ENCODE measurements at regions not wholly inside any gene's neighbourhood (a gene's known extent, or its start where the extent isn't known, plus 50 kb on each side); places are given as distances from the start of the nearest gene placed in this dataset.

GRCh38 chr15:70426096-70426821 is 328.5 kb upstream of the TLE3 start:
- DNase-seq (ENCODE audit: low spot score): no peak

GRCh38 chr15:70424937-70425411 is 327.3 kb upstream of the TLE3 start:
- DNase-seq (ENCODE audit: low spot score): no peak

DNA sequence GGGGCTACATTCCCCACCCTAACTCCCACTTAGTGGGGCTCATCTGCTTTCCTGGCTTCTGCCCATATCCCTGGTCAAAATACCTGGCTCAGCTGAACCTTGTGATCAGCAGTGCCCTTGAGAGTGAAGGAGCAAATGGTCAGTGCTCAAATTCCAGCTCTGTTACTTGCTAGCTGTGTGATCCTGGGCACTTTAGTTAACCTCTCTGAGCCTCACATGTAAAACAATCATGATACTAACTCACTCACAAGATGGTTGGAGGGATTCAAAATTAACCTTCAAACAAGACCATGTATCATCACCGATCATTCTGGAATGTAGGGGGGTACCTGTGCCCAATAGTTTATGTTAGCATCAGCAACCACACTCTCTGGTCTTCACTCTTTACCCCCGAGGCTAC is 325.6 kb upstream of the TLE3 start:
- DNase-seq (ENCODE audit: low spot score): no peak

GRCh38 chr15:70422342-70422741 is 324.6 kb upstream of the TLE3 start:
- DNase-seq (ENCODE audit: low spot score): no peak

- DNase-seq (ENCODE audit: low spot score): no peak
Observed at GRCh38 chr15:70420948-70421482, 323.3 kb upstream of the TLE3 start.

GRCh38 chr15:70420086-70420947 is 322.6 kb upstream of the TLE3 start:
- DNase-seq (ENCODE audit: low spot score): no peak

DNA sequence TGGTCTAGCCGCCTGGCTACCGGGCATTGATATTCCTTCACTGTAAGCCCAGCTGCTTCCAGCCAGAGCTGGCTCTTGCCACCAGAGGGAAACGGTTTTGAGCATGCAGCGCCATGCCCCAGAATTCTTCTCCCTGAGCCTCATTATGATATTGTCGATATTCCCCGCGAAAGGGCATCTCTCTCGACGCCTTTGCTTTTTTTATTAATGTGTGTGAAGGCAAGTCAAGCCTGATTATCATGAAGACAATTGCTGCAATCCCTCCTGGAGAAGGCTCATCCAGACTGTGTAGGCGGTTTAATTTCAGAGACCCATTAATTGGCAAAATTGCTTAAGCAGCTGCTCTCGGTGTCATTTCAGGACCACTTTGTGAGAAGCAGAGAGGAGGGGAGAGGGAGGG is 321.2 kb upstream of the TLE3 start:
- DNase-seq (ENCODE audit: low spot score): no peak

DNA sequence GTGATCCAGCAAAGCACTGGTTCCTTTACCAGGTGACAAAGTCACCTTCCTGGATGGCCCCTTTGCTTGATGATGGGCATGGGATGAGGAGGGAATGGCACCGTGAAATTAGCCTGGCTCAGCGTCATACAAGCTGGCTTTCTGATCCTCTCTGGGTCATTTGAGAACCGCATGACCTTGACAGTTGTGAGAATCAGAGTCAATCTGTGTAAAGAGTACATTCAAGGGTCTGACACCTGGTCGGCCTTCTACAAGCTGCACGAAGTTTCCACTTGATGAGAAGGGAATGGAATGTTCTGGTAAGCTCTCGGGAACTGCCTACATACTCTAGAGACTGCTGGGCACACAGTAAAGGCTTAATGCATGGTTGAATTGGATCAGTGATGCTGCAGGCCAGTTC is 319.8 kb upstream of the TLE3 start:
- DNase-seq (ENCODE audit: low spot score): no peak

DNA sequence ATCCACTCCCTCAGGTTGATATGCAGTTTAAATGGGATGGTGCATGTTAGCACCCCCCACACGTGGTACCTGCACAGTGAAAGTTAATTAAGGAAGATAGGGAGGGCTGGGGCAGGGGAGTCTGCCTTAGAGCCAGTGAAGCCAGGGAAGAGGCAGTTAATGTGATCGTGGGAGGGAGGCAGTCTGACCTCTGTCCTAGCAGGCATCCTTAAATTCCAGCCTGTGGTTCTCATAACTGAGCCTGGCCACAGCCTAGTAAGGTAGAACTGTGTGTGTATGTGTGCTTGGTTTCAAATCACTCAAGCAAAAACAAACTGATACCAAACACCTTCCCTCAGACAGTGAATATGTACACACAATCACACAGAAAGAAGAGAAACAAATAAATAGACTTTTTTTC is 319.1 kb upstream of the TLE3 start:
- DNase-seq (ENCODE audit: low spot score): no peak

GRCh38 chr15:70415398-70415797 is 317.7 kb upstream of the TLE3 start:
- no peak for DNase-seq (ENCODE audit: low spot score)

DNA sequence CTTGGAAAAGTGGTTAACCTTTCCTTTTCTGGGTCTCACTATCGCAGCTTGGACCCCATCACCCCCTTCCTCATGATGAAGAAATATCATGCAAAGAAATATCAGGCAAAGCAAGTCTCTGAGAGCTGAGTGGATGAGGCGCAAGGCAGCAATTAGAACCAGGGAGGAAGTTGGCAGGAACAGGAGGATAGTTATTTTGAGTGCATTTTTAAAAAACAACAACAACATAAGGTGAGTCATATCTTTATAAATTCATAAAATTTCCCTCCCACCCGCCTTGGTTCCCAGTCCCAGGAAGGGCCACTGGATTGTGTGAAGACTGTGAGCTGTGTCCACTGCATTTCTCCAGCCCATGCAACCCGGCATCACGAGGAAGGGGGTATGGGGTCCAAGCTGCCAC is 316.9 kb upstream of the TLE3 start:
- no peak for DNase-seq (ENCODE audit: low spot score)

DNA sequence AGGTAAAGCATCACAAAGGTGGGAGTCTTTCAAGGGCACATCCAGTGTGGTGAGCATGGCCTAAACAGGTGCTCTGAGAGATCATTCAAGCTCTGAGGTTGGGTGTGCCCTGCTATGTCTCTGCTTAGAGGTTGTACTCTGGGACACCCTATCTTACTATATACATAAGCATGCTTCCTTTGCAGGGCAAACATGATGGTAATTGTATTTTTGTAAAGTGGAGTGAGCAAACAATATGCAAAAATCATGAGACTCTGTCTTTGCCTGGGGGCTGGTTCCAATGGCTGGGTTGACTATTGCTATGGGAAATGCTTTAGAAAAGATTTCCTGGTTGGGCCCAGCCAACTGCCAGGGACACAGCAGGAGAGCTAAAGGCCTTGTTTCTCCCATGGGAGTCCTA is 315.1 kb upstream of the TLE3 start:
- DNase-seq (ENCODE audit: low spot score): no peak

GRCh38 chr15:70411143-70411863 is 313.6 kb upstream of the TLE3 start:
- no peak for DNase-seq (ENCODE audit: low spot score)

GRCh38 chr15:70410371-70410985 is 312.8 kb upstream of the TLE3 start:
- DNase-seq (ENCODE audit: low spot score): no peak

DNA sequence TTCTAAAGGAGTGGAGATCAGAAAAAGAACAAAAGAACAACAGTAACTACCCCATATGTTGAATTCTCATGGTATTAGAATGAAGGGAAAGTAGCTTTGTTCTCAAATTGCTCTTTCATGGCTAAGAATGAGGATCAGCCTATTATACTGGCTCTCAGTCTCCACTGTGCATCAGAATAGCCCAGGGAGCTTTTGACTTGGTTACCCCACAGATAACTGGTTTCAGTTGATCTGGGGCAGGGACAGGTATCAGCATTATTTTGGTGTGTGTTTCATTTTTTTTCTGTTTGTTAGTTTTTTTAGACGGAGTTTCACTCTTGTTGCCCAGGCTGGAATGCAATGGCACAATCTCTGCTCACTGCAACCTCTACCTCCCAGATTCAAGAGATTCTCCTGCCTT is 311.7 kb upstream of the TLE3 start:
- DNase-seq (ENCODE audit: low spot score): no peak

DNA sequence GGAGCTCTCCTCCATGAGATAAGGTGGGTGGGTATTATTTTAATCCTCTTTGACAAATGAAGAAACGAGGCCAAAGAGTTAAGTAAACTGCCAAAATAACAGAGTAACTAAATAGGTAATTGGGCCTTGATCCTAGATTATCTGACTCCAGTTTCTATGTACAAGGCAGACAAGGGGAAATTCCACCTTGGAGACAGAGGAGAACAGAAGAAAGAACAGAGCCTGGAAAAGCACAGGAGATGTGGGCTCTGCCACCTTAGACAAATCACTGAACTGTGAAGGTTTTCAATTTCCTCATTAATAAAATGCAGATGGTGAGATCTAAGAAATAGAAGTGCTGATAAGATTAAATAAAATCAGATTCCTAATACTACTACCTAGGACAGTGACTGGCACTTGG is 310.2 kb upstream of the TLE3 start:
- DNase-seq (ENCODE audit: low spot score): no peak

GRCh38 chr15:70407336-70407670 is 309.6 kb upstream of the TLE3 start:
- no peak for DNase-seq (ENCODE audit: low spot score)

DNA sequence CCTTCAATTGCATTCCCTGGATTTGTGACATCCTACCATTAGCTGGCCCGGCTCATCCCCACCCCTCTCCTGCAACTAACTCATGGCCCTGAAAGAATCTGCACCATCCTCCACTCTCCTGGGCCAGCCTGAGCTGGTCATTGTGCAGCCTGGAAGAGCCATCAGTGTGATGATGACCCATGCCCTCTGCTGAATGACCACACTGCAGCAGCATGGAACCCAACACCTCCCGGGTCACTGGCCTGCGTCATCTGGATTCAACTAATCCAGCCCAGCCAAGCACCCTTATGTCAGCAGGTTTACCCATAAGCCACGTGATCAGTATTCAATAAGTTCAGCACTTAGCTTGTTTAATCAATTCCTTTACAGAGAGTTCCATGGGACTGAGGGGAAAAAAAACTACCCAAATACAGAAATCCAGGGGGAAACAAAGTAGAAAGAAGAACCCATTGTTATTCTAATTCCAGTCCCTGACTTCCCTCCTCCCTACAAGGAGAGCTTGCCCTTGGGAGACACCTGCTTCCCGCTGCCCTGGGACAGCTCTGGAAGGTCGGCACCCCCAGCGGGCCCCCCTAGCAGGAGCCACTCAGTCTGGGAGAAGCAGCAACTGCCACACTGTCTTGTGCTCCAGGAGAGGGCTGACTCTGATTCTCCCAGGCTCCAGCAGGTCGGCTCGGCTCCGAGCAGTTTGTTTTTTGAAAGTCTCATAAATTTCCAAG is 309.1 kb upstream of the TLE3 start:
- no peak for DNase-seq (ENCODE audit: low spot score)

DNA sequence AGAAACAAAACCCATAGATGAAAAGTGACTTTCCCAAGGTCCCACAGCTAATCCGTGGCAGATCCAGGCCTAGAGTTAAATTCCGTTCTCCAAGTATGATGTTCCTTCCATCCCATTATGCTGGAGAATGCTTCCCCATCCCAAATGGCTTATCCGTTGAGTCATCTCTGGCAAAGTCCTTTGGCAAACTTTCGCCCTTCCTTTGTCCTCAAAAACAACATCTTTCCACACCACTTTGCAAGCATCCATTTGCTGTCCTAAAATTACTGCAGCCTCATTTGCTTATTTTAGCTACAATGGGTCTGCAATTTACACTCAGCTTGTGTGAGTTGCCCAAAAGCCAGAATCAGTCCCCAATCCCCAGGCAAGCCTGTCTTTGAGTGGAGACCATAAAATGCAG is 304.0 kb upstream of the TLE3 start:
- no peak for DNase-seq (ENCODE audit: low spot score)

GRCh38 chr15:70400766-70401541 is 303.2 kb upstream of the TLE3 start:
- no peak for DNase-seq (ENCODE audit: low spot score)

DNA sequence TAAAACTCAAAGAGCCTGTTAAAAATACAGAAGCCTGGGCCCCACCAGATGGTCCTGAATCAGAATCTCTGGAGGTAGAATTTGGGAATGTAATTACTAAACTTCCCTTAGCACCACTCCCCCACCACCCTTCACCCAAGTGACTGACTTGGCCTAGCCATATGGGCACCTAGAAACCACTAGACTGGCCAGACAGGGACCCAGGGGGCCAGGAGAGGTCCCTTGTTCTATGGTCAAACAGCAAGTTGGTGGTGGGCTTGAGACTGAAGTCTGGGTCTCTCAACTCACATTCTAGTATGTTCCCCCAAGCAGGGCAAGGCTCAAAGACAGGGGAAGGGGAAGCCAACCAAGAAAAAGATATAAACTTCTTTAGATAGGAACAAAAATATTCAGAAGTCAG is 301.5 kb upstream of the TLE3 start:
- no peak for DNase-seq (ENCODE audit: low spot score)
